ENCODE measurements at regions not wholly inside any gene's neighbourhood (a gene's known extent, or its start where the extent isn't known, plus 50 kb on each side); places are given as distances from the start of the nearest gene placed in this dataset.
A peak's percentile ranks its signal among the peaks of the same experiment; 100 is the strongest.

DNA sequence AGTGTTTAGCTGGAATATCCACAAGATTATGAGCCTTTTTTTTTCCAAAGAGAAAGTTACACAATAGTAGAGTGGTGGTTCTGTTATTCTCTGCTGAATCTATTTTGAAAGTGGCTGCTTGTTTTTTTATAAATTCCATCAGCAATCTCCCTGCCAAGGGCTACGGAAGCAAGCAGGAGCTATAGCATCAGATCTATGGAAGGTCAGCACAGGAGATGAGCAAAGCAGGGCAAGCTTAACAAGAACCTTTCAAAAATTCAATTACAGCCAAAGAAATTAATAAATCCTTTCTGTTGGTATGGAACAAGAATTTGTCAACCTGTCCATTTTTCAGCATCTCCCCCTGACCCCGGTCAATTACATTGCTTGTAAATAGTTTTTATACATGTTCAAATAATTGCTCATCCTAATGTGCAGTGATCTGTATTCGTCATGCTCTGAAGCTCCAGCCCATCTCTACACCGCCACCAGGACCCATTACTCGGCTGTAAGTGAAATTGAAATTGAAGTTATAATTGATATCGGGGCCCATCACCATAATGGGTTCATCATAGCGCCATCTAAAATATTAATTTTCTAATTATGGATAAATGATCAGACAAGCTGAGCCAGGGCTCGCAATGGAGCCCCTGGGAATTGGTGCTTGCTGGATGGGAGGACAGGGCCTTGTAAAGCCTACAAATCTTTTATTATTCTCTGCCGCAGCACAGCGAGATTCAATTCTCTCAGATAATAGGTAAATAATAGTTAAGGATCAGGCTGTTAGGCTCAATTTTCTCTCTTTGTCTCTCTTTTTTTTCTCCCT lies 215.1 kb downstream of the ATG4C start:
- DNase-seq (no peak), ATAC-seq (no peak)
- no peaks in the 10 kb centered on the region for H3K36me3 ChIP-seq
- H3K27ac ChIP-seq = no peak overlapping the region
- no peaks in the 10 kb centered on the region for H3K9me3 ChIP-seq
- H3K4me3 ChIP-seq = no peak overlapping the region
- TF ChIP-seq, protein P1, sequence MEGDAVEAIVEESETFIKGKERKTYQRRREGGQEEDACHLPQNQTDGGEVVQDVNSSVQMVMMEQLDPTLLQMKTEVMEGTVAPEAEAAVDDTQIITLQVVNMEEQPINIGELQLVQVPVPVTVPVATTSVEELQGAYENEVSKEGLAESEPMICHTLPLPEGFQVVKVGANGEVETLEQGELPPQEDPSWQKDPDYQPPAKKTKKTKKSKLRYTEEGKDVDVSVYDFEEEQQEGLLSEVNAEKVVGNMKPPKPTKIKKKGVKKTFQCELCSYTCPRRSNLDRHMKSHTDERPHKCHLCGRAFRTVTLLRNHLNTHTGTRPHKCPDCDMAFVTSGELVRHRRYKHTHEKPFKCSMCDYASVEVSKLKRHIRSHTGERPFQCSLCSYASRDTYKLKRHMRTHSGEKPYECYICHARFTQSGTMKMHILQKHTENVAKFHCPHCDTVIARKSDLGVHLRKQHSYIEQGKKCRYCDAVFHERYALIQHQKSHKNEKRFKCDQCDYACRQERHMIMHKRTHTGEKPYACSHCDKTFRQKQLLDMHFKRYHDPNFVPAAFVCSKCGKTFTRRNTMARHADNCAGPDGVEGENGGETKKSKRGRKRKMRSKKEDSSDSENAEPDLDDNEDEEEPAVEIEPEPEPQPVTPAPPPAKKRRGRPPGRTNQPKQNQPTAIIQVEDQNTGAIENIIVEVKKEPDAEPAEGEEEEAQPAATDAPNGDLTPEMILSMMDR (IDR thresholded peaks at IDR 0.05) = no peak
- no peak for TF ChIP-seq POLR2A (IDR thresholded peaks at IDR 0.05)
- H3K4me1 ChIP-seq = no peaks in the 10 kb centered on the region
- 80 to 88% (median 84%) methylated on average over 10 of the region's 10 CpGs for WGBS, 4 donors
- intact Hi-C loops (cut with DNase I) = no loop called here
- peaks cover 0 to 38% (median 4%) of the 10 kb centered on the region in 9 donors for H3K27me3 ChIP-seq

DNA sequence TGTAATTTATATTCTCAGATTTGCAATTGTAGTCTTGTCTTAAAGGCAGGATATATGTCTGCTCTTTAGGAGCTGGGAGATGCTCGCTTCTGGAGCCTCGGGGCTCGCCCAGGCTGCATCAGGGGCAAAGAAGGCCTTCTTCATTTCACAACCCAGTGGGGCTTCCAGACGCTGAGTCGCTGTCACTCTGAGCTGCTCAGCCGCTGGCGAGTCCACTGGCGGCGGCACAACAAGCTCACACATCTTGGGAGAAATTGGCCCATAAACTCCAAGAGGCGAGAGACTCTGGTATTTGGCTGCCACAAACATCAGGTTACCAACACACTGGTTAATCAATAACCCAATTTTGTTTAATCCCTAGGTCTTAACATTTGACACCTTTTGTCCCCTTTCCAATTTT lies 216.6 kb downstream of the ATG4C start:
- Histone ChIP-seq H3K4me3 (no peak overlapping the region), H3K36me3 (no peaks in the 10 kb centered on the region), H3K4me1 (no peaks in the 10 kb centered on the region), H3K27ac (no peak overlapping the region), H3K9me3 (no peaks in the 10 kb centered on the region), H3K27me3 (peaks cover 0 to 27% (median 4%) of the 10 kb centered on the region in 9 donors)
- intact Hi-C loops (cut with DNase I) = no loop called here
- WGBS, 4 donors = 33 to 38% (median 36%) methylated on average over 10 of the region's 10 CpGs
- TF ChIP-seq, protein P1 (IDR thresholded peaks at IDR 0.05) = no peak
- no peak for TF ChIP-seq POLR2A (IDR thresholded peaks at IDR 0.05)
- no peak for DNase-seq
- no peak for ATAC-seq

DNA sequence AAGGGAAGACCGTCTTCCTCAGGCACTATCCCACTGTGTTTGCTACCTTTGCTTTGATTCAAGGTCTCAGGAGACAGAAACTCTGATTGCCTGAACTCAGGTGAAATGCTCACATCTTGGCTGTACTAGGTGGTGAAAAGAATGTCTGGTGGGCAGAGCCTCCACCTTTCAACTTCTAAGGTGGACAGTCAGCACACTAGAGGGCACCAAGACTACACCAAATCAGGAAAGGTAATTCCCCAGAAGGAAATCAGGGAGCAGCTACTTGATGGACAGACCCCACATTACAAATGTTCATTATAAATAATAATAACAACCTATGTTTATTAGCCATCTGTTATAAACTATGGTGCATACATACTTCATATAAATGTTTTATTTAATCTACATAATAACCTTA lies 220.9 kb downstream of the ATG4C start:
- intact Hi-C loops (cut with DNase I) = no loop called here
- Histone ChIP-seq H3K9me3 (no peaks in the 10 kb centered on the region), H3K4me1 (no peaks in the 10 kb centered on the region), H3K4me3 (no peak overlapping the region), H3K27me3 (peaks cover 0 to 9% (median 3%) of the 10 kb centered on the region in 9 donors), H3K27ac (no peak overlapping the region), H3K36me3 (no peaks in the 10 kb centered on the region)
- TF ChIP-seq, protein P1 (IDR thresholded peaks at IDR 0.05) = peak in 6 of 12 donors; percentile 11 to 19 (median 16)
- no peak for TF ChIP-seq POLR2A (IDR thresholded peaks at IDR 0.05)
- DNase-seq (no peak), ATAC-seq (no peak)
- WGBS, 4 donors = 63 to 86% (median 75%) methylated on average over 1 of the region's 1 CpG

DNA sequence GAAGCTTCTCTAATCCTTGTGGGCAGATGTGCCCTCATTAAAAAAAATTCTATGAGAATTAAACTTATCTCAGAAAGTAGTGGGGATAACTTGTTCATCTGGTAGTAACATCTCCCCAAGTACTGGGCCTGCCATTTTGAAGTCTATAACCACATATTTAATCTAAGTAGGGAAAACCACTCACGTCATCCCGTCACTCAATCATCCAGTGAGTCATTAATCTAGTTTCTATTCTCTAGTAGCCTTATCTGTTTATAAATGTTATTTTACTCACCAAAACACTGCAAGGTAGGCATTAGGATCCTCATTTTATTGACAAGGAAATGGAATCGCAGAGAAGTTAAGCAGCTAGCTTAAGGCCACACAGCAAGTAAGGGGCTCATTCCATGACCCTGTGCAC lies 221.9 kb downstream of the ATG4C start:
- WGBS, 4 donors = 88 to 92% (median 90%) methylated on average over 3 of the region's 3 CpGs
- intact Hi-C loops (cut with DNase I) = no loop called here
- Histone ChIP-seq H3K27ac (no peak overlapping the region), H3K27me3 (peaks cover 0 to 5% (median 0%) of the 10 kb centered on the region in 9 donors), H3K4me3 (no peak overlapping the region), H3K4me1 (no peaks in the 10 kb centered on the region), H3K9me3 (no peaks in the 10 kb centered on the region), H3K36me3 (no peaks in the 10 kb centered on the region)
- TF ChIP-seq, protein P1 (IDR thresholded peaks at IDR 0.05) = no peak
- no peak for TF ChIP-seq POLR2A (IDR thresholded peaks at IDR 0.05)
- ATAC-seq = no peak
- no peak for DNase-seq
